HG03469 (cell line): ENCODE measurements at regions not wholly inside any gene's neighbourhood (a gene's known extent, or its start where the extent isn't known, plus 50 kb on each side); places are given as distances from the start of the nearest gene placed in this dataset.

Experiments used
- ATAC-seq: cut with Tn5 transposase; IDR thresholded peaks from one replicate; pipeline ENCODE4 v1.9.1; 2021; ENCODE audit warnings: mild to moderate bottlenecking, moderate library complexity, moderate number of reproducible peaks; ENCODE audit not compliant: unreplicated experiment

DNA sequence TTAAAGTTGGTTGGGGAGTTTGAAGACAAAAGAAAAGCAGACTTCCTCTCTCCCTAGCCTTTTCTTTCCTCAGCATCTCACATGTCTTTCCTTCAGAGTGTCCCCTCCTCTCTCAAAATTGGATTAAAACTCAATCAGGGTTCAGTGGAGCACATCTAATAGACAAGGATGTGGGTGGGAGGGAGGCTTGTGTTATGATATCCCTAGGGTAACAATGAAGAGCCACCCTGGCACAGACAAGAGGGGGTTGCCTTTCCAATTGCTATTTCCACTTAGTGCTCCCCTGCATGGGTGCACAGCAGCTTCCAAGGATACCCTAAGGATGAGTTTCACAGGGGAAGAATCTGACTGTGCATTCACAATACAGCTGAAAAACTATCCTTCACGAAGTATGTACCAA is 585.2 kb upstream of the C9orf72 start:
- ATAC-seq = no peak

DNA sequence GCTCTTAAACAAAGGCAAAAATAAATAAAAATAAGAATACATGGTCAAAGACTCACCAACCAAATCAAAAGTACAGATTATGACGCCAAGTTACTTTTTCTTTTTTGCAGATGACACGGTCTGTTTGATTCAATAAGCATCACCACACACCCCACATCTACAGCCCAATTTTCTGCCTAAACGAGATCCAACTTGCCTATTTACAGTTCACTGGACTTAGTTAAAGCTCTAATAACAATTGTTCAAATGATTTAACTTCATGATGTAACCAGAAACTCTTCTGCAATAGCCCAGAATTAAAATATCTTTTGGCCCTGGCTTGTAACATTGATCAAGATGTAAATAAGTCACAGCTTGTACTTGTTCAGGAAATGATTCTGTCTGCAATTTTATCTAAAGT is 590.3 kb upstream of the C9orf72 start:
- no peak for ATAC-seq

DNA sequence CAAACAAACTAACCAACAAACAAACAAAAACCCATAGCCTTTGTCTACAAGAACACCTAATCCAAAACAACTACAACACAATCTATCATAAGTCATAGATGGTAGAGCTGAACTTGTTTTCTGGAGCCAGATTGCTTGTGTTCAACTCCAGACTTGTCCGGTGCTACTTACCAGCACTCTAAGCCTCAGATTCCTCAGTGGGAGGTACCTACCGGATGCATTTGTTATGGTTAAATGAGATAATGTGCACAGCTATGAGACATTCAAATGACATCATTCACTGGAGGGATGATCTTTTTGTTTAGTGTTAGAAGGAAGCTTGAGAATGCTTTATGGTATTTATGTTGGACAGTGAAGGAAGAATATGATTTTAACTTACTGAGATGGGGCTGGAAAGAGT is 592.9 kb upstream of the C9orf72 start:
- no peak for ATAC-seq

DNA sequence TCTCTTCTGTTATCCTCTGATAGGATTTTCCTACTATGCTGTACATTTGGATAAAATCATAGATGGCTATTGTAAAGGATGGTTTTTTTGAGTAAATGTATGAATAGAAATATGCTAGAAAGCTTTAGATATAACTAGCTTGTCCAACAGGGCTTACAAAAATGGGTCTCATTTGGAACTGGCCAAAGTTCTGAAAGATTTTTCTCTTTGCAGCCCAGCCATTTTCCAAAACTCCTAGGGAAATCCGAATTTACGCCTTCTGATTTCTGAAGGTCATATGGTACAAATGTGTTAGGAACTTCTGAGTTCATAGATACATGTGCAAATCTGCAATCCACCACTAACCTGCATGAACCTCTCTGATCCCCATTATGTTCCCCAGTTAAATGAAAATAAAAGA is 603.9 kb upstream of the C9orf72 start:
- ATAC-seq = no peak

DNA sequence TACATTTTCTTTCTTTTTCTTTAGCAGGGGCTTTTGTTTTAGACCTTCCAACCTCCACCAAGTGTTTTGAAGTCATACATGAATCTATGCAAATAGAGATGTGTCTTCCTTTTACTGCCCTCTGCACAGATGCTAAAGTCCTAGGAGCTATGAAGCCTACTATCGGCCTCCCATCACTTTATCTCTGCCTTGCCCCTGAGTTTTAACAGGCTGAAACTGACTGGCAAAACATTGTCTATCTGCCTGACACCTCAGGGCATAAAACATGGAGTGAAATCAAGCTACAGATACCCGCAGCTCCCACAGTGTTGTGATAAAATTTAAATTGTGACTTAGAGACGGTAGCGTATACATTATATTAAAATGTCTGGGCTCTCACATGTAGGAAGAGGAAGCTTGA is 604.6 kb upstream of the C9orf72 start:
- ATAC-seq = no peak

DNA sequence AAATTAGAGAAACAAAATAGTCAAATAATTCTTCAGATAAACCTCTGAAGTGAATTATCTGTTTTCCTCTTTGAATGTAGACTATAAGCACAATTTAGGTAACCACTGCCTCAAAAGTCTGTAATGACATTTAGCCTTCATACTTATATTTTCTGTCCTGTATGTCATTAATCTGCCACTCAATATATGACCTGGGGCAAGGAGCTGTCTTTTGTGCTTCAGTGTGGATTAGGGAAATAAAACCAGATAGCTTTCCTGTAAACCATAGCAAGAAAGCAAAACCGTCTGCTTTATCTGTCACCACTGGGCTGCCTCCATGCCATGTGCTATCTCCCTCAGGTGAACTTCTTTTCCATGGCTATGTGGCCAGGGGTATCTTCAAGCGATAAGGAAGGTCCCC is 606.6 kb upstream of the C9orf72 start:
- ATAC-seq = no peak

DNA sequence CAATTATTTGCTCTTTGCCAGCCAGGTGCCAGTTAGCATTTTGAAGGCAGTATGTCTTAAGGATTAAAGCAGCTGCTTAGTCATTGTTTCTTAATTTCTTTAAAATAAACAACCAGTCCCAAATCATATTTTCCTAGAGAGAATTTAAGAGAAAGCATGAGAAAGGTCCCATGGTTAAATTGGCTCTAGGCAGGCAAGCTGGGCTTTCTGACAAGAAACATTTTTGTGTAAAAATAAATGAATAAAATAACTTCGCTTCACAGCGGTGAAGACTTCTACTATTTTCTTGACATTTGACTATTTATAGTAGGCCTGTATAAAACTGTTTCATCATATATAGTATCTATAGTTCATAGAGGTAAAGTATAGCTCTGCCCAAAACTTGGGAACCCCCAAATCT is 617.7 kb upstream of the C9orf72 start:
- ATAC-seq = no peak

DNA sequence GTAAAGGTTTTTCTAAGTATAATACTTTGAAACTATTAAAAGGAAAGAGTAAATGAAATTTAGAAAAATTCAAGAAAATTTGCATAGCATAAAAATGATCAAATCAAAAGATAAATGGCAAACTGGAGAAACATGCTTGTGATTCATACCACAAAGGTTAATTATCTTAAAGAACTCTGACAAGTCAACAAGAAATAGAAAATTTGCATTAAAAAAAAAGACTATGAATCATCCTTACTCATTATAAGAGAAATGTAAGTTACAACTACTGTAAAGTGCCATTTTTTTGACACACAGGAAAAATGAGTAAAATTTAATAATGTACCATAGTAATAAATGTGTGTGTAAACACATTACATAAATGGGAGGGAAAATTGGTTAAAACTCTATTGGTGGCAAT is 624.4 kb upstream of the C9orf72 start:
- ATAC-seq = no peak

DNA sequence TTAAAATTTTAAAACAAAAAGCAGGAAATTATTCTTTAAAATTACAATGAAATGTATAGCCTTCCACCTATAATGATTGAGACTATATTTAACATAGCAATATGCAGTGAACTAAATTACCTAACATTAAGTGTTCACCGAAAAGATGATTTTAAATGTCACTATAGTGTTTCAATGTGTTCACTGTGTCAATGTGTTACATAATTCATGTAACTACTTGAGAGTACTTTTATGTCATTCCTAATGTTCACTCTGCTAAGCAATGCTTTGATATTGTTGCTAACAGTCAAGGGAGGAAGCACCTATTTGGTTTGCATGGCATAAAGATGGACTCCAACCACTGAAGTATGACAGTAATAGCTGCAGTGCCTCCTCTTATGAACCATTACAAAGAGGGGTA is 629.8 kb upstream of the C9orf72 start:
- ATAC-seq = no peak

DNA sequence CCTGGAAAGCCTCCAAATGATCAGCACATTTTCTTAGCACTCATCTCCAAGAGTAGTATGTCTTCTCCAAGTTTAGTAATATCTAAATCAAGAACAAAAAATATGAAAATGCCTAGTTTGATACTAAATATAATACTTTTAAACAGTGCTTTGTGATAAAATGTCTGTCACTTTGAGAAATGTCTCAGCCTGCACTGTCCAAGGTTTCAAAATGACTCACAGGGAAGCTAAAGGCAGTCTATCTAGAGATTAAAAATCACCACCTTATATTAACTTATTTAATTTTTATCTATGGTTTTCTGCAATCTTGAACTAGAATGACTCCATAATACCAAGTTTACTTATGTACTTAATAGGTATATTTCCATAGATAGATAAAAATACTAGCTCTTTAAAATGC is 633.0 kb upstream of the C9orf72 start:
- no peak for ATAC-seq

DNA sequence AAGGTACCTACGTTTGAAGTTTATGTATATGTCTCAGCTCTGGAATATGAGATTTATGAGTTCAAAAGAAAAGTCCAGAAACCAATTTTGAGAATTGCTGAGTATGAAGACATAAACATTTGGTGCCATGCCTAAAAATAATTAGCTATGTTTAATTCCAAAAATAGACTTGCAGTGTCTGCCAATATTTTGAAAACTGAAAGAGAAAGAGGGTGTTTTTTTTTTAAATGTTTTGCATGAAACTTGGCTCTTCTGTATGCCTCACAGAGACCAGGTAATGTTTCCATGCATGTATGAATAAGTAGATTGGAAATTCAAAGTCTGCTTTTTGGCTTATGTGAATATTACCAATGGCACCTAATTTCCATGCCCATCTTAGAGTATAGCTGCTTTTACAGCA is 634.4 kb upstream of the C9orf72 start:
- ATAC-seq = no peak

DNA sequence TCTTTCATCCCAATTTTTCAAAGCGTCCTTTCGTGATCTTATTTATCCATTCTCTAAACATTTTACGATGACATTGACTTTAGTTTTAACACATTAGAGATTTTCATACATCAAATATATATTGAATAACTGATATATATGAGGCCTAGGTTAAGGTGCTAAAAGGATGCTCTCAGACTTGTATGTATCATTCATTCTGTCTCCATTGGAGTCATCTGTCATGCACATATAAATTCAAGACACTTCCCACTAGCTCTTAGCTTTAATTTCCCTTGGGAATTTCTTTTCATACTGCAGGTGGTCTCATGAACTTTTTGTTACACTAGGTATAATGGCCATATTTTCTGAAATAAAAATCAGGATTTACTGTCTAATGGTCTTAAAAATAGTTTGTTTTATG is 635.8 kb upstream of the C9orf72 start:
- ATAC-seq = no peak

DNA sequence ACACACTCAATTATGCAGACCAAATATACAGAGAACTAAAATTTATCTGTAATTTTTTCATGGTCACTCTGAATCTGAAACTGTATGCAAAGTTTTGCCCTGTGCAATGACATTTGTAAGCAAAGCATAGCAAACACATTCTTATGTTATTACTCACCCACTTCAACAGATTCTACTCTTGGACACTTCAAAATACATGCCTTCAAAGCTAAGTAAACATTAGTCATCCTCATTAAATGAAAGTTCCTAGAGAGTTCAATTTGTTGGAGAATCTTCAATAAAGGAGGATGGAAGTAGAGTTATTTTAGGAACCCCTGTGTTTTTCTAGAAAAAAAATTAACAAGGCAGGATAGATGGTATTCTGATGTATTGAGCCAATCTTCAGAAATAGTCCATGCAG is 639.7 kb upstream of the C9orf72 start:
- ATAC-seq = no peak

DNA sequence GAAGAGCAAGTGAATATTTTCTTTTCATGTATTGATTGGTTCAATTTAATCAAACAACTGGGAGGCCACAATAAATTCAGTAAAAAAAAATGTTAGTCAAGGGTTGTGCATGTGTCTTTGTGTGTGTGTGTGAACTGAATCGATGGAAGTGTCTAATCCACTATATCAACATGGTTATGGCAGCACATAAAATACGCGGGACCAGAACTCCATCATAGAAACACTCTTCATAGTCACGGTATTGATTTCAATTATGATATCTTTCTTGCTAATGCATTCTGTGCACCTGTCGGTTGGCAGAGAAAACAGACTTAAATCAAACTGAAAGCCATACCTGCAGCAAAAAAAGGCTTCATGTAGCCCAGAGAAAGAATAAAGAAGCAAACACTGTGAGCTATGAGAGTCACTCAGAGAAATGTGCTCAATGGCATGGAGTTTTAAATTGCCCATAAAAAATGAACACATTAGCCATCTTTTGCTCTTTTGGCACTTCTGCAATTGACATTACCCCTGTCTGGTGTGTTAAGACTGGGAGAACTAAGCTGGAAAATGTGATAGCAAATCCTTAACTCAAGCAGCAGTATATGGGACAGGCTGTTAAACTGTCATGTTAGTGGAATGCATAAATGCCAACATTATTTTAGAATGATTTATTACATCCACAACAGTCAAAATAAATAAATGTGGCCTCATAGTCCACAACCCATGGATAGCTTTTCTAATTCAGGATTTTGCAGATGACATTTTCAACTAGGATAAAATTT is 642.4 kb upstream of the C9orf72 start:
- no peak for ATAC-seq

DNA sequence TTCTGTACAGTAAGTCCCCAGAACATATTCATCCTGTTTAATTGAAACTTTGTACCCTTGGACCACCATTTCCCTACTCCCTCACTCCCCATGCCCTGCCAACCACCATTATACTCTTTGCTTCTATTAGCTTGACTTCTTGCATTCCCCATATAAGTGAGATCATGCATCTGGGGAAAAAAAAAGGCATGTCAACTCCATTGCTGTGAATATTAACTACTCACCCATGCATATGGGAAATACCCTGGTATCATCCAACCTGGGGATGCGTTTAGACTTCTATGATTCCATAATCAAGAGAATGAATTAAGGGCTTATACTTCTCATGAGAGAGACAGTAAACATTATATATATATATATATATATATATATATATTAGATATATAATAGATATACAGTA is 659.4 kb upstream of the C9orf72 start:
- no peak for ATAC-seq

DNA sequence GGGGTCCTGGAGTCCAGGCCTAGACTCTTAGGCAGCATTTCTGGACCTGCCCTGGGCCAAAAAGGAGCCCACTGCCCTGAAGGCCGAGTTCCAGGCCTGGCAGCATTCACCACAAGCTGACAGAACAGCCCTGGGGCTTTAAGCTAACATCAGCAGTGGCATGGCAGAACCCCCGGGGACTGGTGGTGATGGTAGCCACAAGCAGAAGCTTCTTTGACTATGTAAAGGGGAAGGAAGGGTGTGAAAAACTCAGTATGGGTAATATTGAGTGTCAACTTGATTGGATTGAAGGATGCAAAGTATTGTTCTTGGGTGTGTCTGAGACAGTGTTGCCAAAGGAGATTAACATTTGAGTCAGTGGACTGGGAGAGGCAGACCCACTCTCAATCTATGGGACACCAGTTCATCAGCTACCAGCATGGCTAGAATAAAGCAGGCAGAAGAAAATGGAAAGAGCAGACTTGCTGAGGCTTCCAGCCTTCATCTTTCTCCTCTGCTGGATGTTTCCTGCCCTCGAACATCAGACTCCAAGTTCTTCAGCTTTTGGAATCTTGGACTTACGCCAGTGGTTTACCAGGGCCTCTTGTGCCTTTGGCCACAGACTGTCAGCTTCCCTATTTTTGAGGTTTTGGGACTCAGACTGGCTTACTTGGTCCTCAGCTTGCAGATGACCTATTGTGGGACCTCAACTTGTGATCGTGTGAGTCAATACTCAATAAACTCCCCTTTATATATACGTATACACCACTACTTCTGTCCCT is 661.0 kb upstream of the C9orf72 start:
- ATAC-seq = no peak

DNA sequence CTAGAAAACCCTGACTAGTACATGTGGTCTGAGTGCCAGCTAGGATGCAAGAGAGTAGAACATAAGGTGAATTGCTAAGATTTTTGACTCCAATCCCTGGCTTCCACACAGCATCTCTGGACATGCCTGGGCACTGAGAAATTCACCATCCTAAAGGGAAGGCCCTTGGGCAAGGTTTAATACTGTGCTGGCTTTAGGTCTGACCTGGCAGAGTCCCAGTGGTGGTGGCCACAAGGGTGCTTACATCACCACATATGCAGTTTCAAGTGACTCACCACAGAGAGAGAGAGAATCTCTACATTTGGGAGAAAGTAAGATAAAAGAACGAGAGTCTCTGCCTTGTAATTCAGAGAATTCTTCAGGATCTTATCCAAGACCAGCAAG is 661.6 kb upstream of the C9orf72 start:
- ATAC-seq = no peak

DNA sequence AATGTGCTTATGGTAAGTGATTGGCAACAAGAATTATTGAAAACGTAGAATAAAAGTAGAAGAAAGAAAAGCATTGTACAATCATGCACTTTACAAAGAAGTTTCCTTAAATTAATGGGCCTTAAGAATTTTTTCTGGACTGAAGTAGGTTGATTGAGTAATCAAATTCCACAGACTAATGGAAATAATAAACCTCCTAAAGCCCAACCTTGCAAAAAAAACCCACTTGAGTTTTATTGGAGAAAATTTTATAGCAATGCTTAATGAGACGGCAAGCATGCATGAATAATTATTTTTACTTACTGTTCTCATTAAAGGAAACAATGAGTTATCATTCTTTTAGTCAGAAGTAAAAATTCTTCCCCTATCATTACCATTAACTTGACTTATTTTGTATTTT is 676.1 kb upstream of the C9orf72 start:
- no peak for ATAC-seq

DNA sequence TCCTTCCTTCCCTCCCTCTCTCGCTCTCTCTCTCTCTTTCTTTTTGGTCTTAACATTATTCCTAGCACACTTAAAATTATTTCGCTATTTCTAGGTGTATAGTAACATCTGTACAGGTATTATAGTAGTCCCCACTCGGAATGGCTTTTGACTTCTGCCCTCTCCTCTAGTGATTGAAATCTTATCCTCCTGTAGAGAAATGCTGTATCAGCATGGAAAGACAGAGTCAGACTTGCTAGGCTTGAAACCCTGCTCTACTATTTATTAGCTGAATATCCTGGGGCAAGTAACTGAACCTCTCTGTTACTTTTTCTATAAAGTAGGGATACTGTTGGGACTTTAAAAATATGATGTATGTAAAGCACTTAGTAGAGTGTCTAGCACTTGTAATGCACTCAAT is 681.9 kb upstream of the C9orf72 start:
- no peak for ATAC-seq

DNA sequence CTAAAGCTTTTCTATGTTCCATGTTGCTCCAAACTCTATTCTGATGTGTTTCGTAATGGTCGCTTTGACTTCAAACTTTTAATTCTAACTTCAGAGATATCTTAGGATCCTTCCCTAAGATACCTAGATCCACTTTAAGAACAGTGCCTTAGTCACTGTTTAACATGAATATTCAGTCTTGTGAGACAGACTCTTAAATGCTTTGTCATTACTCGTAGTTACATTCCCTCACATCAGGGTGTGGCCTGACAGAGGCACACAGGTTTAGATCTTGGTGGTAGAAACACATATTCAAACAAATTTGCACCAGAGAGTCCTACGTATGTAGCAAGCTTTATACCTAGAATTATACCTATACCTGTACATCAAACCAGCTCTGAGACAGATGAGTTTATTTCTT is 687.0 kb upstream of the C9orf72 start:
- no peak for ATAC-seq

DNA sequence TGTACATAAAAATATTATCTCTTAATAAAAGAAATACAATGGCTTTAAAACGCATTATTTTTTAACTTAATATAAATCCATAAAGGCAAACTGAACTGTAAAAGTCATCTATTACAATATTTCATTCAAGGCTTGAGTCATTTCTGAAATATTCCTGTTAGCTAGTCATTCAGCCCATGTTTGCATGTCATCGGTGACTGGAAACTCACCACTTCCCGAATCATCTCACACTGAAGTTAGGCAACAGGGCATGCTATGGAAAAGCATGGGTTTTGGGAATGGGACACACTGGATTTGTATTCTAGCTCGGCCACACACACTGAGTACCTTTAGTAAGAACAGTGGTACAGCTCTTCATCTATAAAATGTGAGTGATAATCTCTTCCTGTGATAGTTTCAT is 691.1 kb upstream of the C9orf72 start:
- ATAC-seq = no peak

DNA sequence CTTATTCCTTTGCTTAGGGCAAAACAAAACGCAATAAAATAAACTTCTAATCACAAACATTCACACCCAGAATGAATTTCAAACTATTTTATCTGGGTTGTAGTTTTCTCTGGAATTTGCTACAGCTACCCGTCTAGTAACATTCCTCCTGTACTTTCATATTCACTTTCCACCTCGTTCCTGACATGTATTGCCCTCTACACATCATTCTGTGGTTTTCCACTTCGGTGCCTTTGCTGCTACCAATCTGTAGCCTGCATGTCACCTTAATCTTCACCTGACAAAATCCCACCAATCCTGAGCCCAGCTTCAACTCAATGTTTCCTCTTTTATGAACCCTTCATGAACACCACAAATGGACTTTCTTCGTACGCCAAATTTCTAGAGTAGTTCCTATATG is 694.1 kb upstream of the C9orf72 start:
- ATAC-seq = no peak

DNA sequence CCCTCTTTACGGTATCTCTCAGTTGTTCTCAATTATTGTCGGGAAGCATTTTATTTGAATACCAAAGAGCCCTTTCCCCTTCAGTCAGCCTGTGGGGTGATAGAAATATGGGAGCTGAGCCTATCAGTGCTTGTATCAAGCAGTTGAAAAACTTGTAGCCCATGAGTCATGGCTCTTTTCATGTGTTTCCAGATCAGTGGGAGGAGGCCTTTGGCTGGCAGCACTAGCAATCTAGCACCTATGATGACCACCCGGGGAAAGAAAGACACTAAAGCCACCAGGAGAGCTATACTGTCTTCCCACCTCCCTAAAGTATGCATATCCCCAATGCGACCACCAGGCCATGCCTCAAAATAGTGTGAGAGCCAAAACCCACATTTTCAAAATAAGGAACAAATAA is 696.9 kb upstream of the C9orf72 start:
- no peak for ATAC-seq
